Endothelial cell of hepatic sinusoid (primary cell): ENCODE measurements at regions not wholly inside any gene's neighbourhood (a gene's known extent, or its start where the extent isn't known, plus 50 kb on each side); places are given as distances from the start of the nearest gene placed in this dataset.

Experiments
- in situ Hi-C: cut with HindIII; loops from 2 replicates; pipeline ENCODE4 v1.10.0; 2017; ENCODE audit warnings: low sequenced_read_pairs

DNA sequence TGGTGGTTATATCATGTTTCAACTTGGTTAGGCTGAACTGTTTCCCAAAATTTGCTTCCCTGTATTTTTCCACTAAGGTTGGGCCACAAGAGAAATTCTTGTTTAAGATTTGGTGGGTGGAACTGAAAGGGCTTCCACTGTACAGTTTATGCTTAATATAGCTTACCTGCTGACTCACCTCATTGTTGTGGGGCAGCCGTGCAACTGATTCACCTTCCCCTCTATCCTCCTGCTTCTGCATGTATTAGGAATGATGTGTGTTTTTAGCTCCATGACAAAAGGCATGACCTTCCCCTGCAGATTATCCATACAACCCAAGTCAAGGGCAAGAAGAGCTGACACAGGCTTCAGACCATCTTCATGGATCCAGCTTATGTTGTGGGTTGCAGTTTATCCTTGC, 98.4 kb upstream of the GULP1 start:
- in situ Hi-C loops: no loop called here

DNA sequence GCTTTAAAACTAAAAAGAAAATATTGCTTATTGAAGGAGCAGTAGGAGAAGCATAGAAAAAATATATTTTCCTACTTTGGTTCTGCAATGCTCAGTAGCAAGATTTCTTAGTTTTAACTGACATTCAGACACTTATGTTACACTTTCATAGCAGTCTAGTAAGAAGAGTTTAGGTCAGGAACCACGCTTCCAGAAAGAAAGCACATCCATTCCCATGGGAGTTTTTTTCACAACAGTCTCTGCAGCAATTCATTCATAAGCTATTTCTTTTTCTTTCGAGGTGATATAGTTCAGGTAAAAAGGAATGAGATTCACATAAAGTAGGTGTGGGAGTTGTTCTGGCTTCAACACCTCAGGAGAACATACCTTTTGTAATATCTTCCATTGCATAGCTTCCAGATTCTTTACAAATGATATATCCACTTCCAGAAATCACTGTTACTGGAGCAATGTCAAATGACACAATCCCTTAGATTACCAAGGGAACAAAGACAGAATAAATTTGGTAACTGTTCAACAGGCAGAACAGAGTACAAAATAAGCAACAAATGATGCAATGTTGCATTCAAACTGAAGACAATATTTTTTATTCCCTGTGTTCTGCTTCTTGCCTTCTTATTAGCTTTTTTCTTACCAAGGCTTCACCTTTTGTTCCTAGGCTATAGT, 95.2 kb upstream of the GULP1 start:
- in situ Hi-C loops: no loop called here

DNA sequence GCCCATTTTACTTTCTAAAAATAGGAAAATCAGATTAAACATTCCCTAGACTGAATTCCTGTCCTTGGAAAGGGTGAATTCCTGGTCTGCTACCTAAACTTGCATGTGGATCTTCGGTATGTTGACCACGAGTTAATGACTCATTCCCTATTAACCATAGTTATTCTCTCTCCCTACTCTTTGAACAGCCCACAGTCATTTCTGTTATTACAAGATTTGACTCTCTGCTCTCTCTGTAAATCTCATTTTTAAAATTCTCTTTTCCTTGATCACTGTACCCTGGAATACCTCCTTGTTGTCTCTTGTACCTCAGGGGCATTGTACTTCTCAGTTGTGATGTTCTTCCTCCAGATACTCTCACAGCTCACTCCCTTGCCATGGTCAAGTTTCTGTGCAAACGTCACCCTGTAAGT, 92.0 kb upstream of the GULP1 start:
- in situ Hi-C loops: no loop called here

DNA sequence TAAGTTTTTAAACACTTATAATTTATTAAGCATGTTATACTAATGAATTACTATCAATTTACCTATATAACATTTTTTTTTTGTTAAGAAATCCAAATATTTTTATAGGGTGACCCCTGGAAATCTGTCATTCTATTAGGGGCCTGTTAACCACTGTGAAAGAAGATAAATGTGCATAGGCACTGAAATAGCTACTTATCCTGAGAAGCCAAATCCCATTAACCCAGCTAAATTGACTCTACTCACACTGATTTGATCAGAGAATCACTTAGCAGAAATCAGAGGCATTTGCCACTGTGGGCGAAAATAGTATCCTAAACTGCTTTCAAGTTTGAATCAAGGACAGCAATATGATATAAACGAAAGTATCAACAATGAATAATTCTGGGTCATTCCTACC, 90.0 kb upstream of the GULP1 start:
- in situ Hi-C loops: no loop called here

DNA sequence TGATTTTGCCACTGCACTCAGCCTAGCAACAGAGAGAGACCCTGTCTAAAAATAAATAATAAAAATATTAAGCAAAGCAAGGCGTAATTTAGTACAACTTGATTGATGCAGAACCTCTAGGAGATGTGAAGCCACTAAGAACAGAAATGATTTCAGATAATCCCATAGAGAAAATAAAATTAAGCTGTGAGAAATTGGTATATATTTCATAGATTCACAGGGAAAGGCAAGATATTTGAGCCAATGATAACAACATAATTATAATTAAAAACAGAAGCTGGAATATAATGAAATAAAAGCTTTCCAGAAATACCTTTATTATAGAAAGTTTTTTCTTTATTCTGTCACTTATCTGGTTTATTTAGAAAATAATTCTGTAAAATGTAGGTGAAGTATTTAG, 88.9 kb upstream of the GULP1 start:
- in situ Hi-C loops: no loop called here

DNA sequence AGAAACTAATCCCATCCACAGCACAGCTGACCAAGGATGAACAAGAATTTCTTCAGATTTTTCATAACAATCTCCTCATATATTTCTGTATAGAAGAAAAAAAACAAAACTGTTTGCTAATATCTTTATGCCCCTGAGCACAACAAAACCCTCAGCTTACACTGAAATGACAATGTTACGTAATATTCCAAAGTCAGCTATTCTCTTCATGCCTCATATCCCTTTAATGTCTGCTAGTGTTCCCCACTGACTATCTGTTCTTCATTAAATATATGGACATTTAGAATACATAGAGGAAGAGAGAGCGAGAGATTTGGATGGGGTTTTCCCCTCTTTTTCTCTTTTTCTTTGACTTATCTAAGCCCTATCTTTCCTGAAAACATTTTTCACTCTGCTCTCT, 87.9 kb upstream of the GULP1 start:
- in situ Hi-C loops: no loop called here

DNA sequence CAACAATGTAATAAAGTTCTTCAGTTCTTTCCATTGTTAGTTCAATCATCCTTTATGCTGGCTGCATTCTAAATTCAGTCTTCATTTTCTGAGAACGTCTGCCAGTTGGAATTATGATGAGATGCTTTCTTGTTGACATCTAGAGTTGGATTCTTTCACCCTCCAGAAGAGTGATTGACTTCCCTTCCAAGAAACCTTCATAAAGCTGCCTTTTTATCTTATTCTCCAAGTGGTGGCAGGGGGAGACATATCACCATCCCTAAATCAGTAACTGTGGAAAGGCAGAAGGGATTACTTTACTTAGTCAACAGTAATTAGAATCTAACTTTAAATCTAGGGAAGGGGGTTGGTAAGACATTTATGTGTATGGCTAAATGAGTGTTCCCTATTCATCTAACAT, 86.8 kb upstream of the GULP1 start:
- in situ Hi-C loops: no loop called here

DNA sequence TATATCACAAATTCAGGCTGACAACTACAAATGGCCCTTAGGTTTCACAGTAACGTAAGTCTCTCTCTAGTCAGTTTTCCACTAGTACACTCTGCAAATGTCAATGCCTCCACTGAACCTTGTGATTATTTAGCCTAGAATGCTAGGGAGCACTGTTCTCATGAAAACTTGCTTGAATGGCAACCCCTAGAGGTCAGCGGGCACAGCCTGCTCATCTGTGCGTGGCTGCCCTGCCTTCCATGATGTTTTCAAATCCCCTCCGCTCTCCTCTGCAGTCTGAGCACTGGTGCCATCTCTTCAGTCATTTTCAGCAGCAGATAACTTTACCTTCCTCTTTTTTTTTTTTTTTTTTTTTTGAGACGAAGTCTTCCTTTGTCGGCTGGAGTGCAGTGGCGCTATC, 84.1 kb upstream of the GULP1 start:
- in situ Hi-C loops: no loop called here

DNA sequence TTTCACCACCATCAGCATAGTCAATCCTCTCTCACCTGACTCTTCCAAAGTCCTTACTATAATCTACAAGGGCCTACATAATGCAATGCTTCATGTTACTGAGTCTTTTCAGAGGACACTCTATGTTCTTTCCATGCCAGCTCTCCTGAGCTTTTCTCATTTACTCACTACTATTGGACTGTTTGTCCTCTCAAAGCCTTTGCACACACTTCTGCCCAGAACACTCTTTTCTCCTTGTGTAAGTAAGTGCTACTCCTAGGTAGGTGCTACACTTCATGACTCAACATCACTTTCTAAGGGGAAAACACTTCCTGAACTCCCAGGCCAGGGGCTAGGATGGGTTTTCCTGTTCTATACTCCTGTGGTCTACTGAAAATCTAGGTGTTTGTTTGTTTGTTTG, 82.5 kb upstream of the GULP1 start:
- in situ Hi-C loops: no loop called here

DNA sequence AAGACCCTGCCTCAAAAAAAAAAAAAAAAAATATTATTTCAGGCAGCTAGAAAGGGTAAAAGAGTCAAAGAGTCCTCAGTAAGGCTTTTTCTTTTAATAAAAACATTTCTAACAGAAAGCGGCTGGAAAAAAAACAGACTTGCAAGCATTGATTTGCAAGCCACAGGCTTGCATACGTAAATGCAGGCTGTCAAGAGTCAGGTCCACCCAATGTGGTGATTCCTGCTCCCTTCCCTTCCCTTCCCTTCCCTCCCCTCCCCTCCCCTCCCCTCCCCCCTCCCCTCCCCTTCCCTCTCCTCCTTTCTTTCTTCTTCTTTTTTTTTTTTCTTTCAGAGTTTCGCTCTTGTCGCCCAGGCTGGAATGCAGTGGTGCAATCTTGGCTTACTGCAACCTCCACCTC, 74.4 kb upstream of the GULP1 start:
- in situ Hi-C loops: no loop called here

DNA sequence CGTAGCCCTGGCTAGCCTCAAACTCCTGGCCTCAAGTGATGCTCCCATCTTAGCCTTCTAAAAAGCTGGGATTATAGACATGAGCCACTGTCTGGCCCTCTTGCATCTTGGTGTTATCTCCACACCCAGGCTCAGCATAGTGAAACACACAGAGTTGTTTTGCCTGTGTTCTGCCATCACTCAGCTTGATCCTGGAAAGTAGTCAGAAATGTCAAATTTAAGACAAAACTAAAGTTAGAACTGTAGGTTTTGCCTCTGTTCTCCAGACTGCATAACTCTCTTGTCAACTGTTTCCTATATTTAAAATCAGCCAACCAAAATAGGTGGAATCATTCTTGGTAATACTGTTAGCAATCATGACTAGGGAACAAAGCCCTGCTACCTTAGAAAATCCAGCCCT, 72.1 kb upstream of the GULP1 start:
- in situ Hi-C loops: no loop called here

DNA sequence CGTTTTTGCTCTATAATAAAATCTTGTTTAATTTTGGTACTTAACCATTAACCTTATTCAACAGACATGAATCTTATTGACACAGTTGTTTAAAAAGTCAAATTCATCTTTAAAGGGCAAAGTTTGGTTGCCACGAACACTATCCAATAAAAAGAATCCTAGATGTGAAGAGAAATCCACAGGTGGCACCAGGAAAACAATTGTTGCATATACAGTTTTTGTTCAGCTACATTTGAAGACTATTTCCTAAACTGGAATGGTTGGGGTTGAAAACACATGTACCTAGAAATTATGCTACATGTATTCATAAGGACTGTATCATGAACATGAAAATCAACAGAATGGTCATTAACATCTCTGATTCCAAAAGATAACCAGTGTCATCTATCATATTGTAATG, 71.1 kb upstream of the GULP1 start:
- in situ Hi-C loops: no loop called here

DNA sequence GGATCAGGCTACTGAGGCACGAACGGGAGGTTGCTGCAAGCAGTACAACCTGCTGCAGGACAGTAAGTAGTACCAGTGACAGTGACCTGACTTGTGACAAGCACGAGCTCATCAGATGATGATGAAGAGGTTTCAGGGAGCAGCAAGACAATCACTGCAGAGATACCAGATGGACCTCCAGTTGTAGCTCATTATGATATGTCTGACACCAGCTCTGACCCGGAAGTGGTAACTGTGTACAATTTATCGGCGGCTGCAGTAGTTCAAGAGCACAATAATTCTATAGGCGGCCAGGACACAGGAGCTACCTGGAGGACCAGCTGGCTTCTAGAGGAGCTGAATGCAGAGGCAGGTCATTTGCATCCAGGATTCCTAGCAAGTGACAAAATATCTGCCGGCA, 64.0 kb upstream of the GULP1 start:
- in situ Hi-C loops: no loop called here

DNA sequence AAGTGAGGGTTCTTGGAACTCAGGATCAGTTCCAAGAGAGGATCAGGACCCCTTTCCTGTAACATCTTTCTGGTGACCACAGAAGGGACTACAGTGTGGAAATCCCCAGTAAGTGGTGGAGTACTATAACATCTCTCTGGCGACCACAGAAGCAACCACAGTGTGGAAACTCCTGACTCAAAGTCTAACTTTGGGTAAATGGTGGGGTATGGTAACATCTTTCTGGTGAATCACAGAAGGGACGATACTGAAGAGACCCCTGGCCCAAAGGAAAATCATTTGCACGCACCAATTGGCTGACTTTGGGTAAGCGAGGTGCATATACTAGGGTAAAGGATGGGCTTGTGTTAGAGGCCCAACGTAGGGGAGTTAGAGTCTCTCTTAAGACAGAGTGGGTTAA, 56.3 kb upstream of the GULP1 start:
- in situ Hi-C loops: no loop called here

DNA sequence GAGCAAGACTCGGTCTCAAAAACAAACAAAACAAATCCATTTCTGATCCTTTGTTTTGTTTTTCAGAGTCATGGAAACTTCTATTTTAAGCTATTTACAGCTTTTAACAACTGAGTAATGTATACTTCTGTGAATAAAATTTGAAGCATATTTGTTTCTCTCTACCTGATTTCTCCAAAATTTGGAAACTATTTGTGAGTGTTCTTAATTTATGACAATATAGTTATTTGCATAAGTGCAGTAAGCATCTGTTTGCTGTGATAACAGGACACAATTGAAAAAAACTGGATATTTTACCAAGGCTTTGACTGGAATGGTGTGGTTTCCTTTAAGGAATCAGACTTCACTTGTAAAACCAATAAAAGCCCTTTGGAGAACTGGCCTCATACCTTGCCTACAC, 53.3 kb upstream of the GULP1 start:
- in situ Hi-C loops: no loop called here
